Suprapubic skin (tissue), 3 donors: ENCODE measurements at regions not wholly inside any gene's neighbourhood (a gene's known extent, or its start where the extent isn't known, plus 50 kb on each side); places are given as distances from the start of the nearest gene placed in this dataset.

Experiments used
- CTCF ChIP-seq, 2 donors: fragments of 200-600 bp in 1 of 2; fragments of 450-650 bp in 1 of 2; sonication (generic) in 1 of 2; IDR thresholded peaks; one replicate each; pipeline ENCODE4 v1.5.1; 2016 to 2019; ENCODE audit warnings: antibody characterized with exemption in 2 of 2, mild to moderate bottlenecking in 1 of 2, moderate library complexity in 1 of 2
- POLR2AphosphoS5 ChIP-seq, 3 donors: sonication (generic); formaldehyde crosslinking; IDR thresholded peaks; one replicate each; pipeline ENCODE4 v1.6.1; 2017; ENCODE audit warnings: antibody characterized with exemption in 3 of 3

GRCh38 chr4:112714922-112715901 is 78.3 kb downstream of the LARP7 start:
- TF ChIP-seq CTCF (IDR thresholded peaks at IDR 0.05) = no peak
- no peak for TF ChIP-seq POLR2AphosphoS5 (IDR thresholded peaks at IDR 0.05)
